ENCODE measurements at regions not wholly inside any gene's neighbourhood (a gene's known extent, or its start where the extent isn't known, plus 50 kb on each side); places are given as distances from the start of the nearest gene placed in this dataset.

GRCh38 chr4:136793848-136794247 is 738.4 kb downstream of the PCDH18 start:
- no peak for TF ChIP-seq RAD21 (conservative IDR thresholded peaks at IDR 0.05 in 1 of 2, IDR thresholded peaks at IDR 0.05 in 1 of 2)
- no peak for TF ChIP-seq POLR2A (IDR thresholded peaks at IDR 0.05; ENCODE audit: low read length)
- no peak for TF ChIP-seq CTCF (IDR thresholded peaks at IDR 0.05)
- no peak for TF ChIP-seq PBX3 (IDR thresholded peaks at IDR 0.05)
- TF ChIP-seq PHF8 (IDR thresholded peaks at IDR 0.05; ENCODE audit: borderline replicate concordance, low read depth), result no peak
- TF ChIP-seq ESRRA (IDR thresholded peaks at IDR 0.05; ENCODE audit: borderline replicate concordance, low read length), result no peak
- TF ChIP-seq MYC (IDR thresholded peaks at IDR 0.05; ENCODE audit: borderline replicate concordance, low read length), result no peak
- TF ChIP-seq REST (IDR thresholded peaks at IDR 0.05), result no peak
- TF ChIP-seq KDM5A (IDR thresholded peaks at IDR 0.05), result no peak
- no peak for TF ChIP-seq ZC3H11A (IDR thresholded peaks at IDR 0.05)
- TF ChIP-seq HOXB13 (CRISPR knock-in tag; IDR thresholded peaks at IDR 0.05; ENCODE audit: low read depth), result no peak

Measured in A549 (cell line).